Ovary (tissue), 3 donors: ENCODE measurements at regions not wholly inside any gene's neighbourhood (a gene's known extent, or its start where the extent isn't known, plus 50 kb on each side); places are given as distances from the start of the nearest gene placed in this dataset.

Experiments used
- CTCF ChIP-seq, 3 donors: fragments of 450-650 bp in 2 of 3; fragments of 200-600 bp in 1 of 3; IDR thresholded peaks; one replicate each; pipeline versions ENCODE4 v1.5.1 to v1.8.0; 2016 to 2022; ENCODE audit warnings: antibody characterized with exemption in 3 of 3, mild to moderate bottlenecking in 1 of 3
- POLR2A ChIP-seq: fragments of 450-650 bp; IDR thresholded peaks from one replicate; pipeline ENCODE4 v1.6.1; 2017; ENCODE audit warnings: antibody characterized with exemption, mild to moderate bottlenecking, moderate library complexity
- donor health status: DM: no; HTN: no; CAD: no.

GRCh38 chr4:32986236-32986635 is 2266.1 kb downstream of the PCDH7 start:
- TF ChIP-seq CTCF (IDR thresholded peaks at IDR 0.05) = no peak
- no peak for TF ChIP-seq POLR2A
